ENCODE measurements at regions not wholly inside any gene's neighbourhood (a gene's known extent, or its start where the extent isn't known, plus 50 kb on each side); places are given as distances from the start of the nearest gene placed in this dataset.
"Not testable (repeated sequence)": the region's sequence is repeated elsewhere in the genome, so short reads cannot be mapped to it uniquely, and the experiment has no call there.

DNA sequence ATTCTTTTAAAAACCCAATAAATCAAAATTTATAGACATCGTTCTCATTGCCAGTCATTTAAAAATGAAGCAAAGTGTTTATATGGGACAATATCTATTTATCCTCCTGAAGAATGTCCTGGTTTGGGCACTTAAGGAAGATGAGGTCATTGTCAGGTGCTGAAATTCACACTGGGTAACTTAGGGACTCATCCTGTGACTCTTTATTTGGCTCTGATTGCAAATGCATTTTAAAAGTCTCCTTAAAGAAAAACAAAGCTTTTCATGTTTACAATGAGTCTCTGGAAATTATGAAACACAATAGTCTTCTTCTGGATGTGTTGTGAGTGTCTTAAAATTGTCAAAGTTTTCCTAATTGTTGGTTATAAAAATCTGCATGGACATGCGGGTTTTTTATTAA, 69.5 kb upstream of the GPR158 start:
- Histone ChIP-seq H3K9me3 (replicated peaks; ENCODE audit: insufficient read depth, low read length) (no peaks in the 10 kb centered on the region), H2AFZ (ENCODE audit: low read length) (no peak overlapping the region), H3K27me3 (replicated peaks; ENCODE audit: insufficient read depth, low read length) (no peaks in the 10 kb centered on the region), H3K9me2 (replicated peaks; ENCODE audit: insufficient read depth, low read length) (no peaks in the 10 kb centered on the region), H3K4me3 (ENCODE audit: low read length) (no peak overlapping the region), H3F3A (ENCODE audit: insufficient read depth, low read length) (no peaks in the 10 kb centered on the region), H3K4me2 (ENCODE audit: low read depth, low read length) (no peak overlapping the region), H3K9ac (ENCODE audit: low read length) (no peak overlapping the region), H4K20me1 (ENCODE audit: insufficient read depth, low read length) (no peaks in the 10 kb centered on the region), H3K4me1 (ENCODE audit: low read length) (no peaks in the 10 kb centered on the region), H3K36me3 (replicated peaks; ENCODE audit: insufficient read depth, low read length) (no peaks in the 10 kb centered on the region), H3K79me2 (ENCODE audit: low read length) (no peaks in the 10 kb centered on the region), H3K27ac (ENCODE audit: low read length) (no peak overlapping the region)
- no peak for DNase-seq
- TF ChIP-seq EZH2phosphoT487 (IDR thresholded peaks at IDR 0.05; ENCODE audit: low read length) = no peak
- TF ChIP-seq, protein P1, sequence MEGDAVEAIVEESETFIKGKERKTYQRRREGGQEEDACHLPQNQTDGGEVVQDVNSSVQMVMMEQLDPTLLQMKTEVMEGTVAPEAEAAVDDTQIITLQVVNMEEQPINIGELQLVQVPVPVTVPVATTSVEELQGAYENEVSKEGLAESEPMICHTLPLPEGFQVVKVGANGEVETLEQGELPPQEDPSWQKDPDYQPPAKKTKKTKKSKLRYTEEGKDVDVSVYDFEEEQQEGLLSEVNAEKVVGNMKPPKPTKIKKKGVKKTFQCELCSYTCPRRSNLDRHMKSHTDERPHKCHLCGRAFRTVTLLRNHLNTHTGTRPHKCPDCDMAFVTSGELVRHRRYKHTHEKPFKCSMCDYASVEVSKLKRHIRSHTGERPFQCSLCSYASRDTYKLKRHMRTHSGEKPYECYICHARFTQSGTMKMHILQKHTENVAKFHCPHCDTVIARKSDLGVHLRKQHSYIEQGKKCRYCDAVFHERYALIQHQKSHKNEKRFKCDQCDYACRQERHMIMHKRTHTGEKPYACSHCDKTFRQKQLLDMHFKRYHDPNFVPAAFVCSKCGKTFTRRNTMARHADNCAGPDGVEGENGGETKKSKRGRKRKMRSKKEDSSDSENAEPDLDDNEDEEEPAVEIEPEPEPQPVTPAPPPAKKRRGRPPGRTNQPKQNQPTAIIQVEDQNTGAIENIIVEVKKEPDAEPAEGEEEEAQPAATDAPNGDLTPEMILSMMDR (IDR thresholded peaks at IDR 0.05; ENCODE audit: low read length) = no peak
- no peak for TF ChIP-seq EZH2 (optimal IDR thresholded peaks at IDR 0.05; ENCODE audit: low read depth, low read length)

GRCh38 chr10:25105743-25106260, 69.0 kb upstream of the GPR158 start:
- no peaks in the 10 kb centered on the region for H3K79me2 ChIP-seq (ENCODE audit: low read length)
- no peaks in the 10 kb centered on the region for H3K4me1 ChIP-seq (ENCODE audit: low read length)
- TF ChIP-seq, protein P1 (IDR thresholded peaks at IDR 0.05; ENCODE audit: low read length) = no peak
- TF ChIP-seq EZH2phosphoT487 (IDR thresholded peaks at IDR 0.05; ENCODE audit: low read length) (no peak), EZH2 (optimal IDR thresholded peaks at IDR 0.05; ENCODE audit: low read depth, low read length) (no peak)
- H3K27me3 ChIP-seq (replicated peaks; ENCODE audit: insufficient read depth, low read length) = no peaks in the 10 kb centered on the region
- no peaks in the 10 kb centered on the region for H4K20me1 ChIP-seq (ENCODE audit: insufficient read depth, low read length)
- no peaks in the 10 kb centered on the region for H3K36me3 ChIP-seq (replicated peaks; ENCODE audit: insufficient read depth, low read length)
- H3K9me2 ChIP-seq (replicated peaks; ENCODE audit: insufficient read depth, low read length) = no peaks in the 10 kb centered on the region
- no peak overlapping the region for H3K9ac ChIP-seq (ENCODE audit: low read length)
- H3K9me3 ChIP-seq (replicated peaks; ENCODE audit: insufficient read depth, low read length) = no peaks in the 10 kb centered on the region
- H3K27ac ChIP-seq (ENCODE audit: low read length) = no peak overlapping the region
- H3K4me2 ChIP-seq (ENCODE audit: low read depth, low read length) = no peak overlapping the region
- no peaks in the 10 kb centered on the region for H3F3A ChIP-seq (ENCODE audit: insufficient read depth, low read length)
- no peak overlapping the region for H3K4me3 ChIP-seq (ENCODE audit: low read length)
- no peak for DNase-seq
- no peak overlapping the region for H2AFZ ChIP-seq (ENCODE audit: low read length)

DNA sequence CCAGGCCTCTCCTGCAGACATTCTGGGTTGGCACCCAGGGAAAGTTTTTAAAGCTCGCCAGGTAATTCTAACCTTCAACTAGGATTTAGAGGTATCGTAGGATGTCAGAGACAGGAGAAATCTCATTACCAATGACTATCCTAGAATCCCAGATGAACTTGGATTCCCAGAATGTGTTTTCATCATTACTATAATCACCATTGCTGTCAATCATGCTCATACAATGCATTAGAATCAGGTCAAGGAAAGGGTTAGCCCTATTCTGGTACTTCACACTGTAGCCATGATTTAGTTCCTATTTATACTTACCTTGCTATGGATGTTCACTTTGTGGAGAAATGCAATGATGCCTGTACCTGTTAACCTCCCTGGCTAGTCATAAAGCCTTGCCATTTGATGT, 67.0 kb upstream of the GPR158 start:
- H3K4me2 ChIP-seq (ENCODE audit: low read depth, low read length) = no peak overlapping the region
- no peaks in the 10 kb centered on the region for H4K20me1 ChIP-seq (ENCODE audit: insufficient read depth, low read length)

DNA sequence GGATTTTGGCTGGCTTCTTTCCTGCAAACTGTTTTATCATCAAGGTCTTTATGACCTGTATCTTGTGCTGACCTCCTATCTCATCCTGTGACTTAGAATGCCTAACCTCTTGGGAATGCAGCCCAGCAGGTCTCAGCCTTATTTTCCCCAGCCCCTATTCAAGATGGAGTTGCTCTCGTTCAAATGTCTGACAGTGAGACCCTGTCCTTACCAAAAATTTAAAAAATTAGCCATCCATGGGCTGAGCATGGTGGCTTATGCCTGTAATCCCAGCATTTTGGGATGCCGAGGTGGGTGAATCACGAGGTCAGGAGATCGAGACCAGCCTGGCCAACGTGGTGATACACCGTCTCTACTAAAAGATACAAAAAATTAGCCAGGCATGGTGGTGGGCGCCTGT, 64.9 kb upstream of the GPR158 start:
- not testable (repeated sequence) for H3K4me3 ChIP-seq (ENCODE audit: low read length); H3K36me3 ChIP-seq (replicated peaks; ENCODE audit: insufficient read depth, low read length)

More for the DNA sequence above, 67.0 kb upstream of the GPR158 start:
- no peak for DNase-seq
- Histone ChIP-seq H3K9ac (ENCODE audit: low read length) (no peak overlapping the region), H3K4me1 (ENCODE audit: low read length) (no peaks in the 10 kb centered on the region), H3K36me3 (replicated peaks; ENCODE audit: insufficient read depth, low read length) (no peaks in the 10 kb centered on the region), H3K9me2 (replicated peaks; ENCODE audit: insufficient read depth, low read length) (no peaks in the 10 kb centered on the region), H3K27ac (ENCODE audit: low read length) (no peak overlapping the region), H3K27me3 (replicated peaks; ENCODE audit: insufficient read depth, low read length) (no peaks in the 10 kb centered on the region), H2AFZ (ENCODE audit: low read length) (no peak overlapping the region), H3F3A (ENCODE audit: insufficient read depth, low read length) (no peaks in the 10 kb centered on the region), H3K9me3 (replicated peaks; ENCODE audit: insufficient read depth, low read length) (no peaks in the 10 kb centered on the region), H3K4me3 (ENCODE audit: low read length) (no peak overlapping the region), H3K79me2 (ENCODE audit: low read length) (no peaks in the 10 kb centered on the region)
- TF ChIP-seq EZH2phosphoT487 (IDR thresholded peaks at IDR 0.05; ENCODE audit: low read length) (no peak), EZH2 (optimal IDR thresholded peaks at IDR 0.05; ENCODE audit: low read depth, low read length) (no peak)
- TF ChIP-seq, protein P1 (IDR thresholded peaks at IDR 0.05; ENCODE audit: low read length) = no peak

More for the DNA sequence above, 64.9 kb upstream of the GPR158 start:
- H4K20me1 ChIP-seq (ENCODE audit: insufficient read depth, low read length); H3K27ac ChIP-seq (ENCODE audit: low read length); H3F3A ChIP-seq (ENCODE audit: insufficient read depth, low read length); H3K4me1 ChIP-seq (ENCODE audit: low read length); H3K79me2 ChIP-seq (ENCODE audit: low read length); H3K9me3 ChIP-seq (replicated peaks; ENCODE audit: insufficient read depth, low read length); DNase-seq; H3K27me3 ChIP-seq (replicated peaks; ENCODE audit: insufficient read depth, low read length); H3K9ac ChIP-seq (ENCODE audit: low read length); H3K4me2 ChIP-seq (ENCODE audit: low read depth, low read length); H3K9me2 ChIP-seq (replicated peaks; ENCODE audit: insufficient read depth, low read length); H2AFZ ChIP-seq (ENCODE audit: low read length): not testable (repeated sequence)

Measured in MM.1S (cell line).